ENCODE measurements at regions not wholly inside any gene's neighbourhood (a gene's known extent, or its start where the extent isn't known, plus 50 kb on each side); places are given as distances from the start of the nearest gene placed in this dataset.

GRCh38 chr5:20370061-20370460 is 382.1 kb upstream of the CDH18 start:
- CTCF ChIA-PET: no interaction called here
- TF ChIP-seq FOXA1 (IDR thresholded peaks at IDR 0.05): no peak
- TF ChIP-seq ZNF384 (IDR thresholded peaks at IDR 0.05): no peak
- no peak for TF ChIP-seq PKNOX1 (IDR thresholded peaks at IDR 0.05)
- TF ChIP-seq TARDBP (IDR thresholded peaks at IDR 0.05): no peak
- TF ChIP-seq ELF4 (IDR thresholded peaks at IDR 0.05): no peak
- TF ChIP-seq FOXK2 (IDR thresholded peaks at IDR 0.05): no peak
- no peak for TF ChIP-seq LEF1 (IDR thresholded peaks at IDR 0.05; ENCODE audit: borderline replicate concordance)
- no peak for TF ChIP-seq FOXM1 (IDR thresholded peaks at IDR 0.05; ENCODE audit: borderline replicate concordance)
- TF ChIP-seq HDGF (IDR thresholded peaks at IDR 0.05; ENCODE audit: borderline replicate concordance): no peak
- no peak for TF ChIP-seq ARNT (IDR thresholded peaks at IDR 0.05)
- TF ChIP-seq NFRKB (IDR thresholded peaks at IDR 0.05): no peak
- TF ChIP-seq CTBP1 (IDR thresholded peaks at IDR 0.05; ENCODE audit: borderline replicate concordance): no peak
- no peak for TF ChIP-seq SP1 (IDR thresholded peaks at IDR 0.05)
- no peak for TF ChIP-seq BHLHE40 (IDR thresholded peaks at IDR 0.05; ENCODE audit: borderline replicate concordance)
- no peak for TF ChIP-seq L3MBTL2 (conservative IDR thresholded peaks at IDR 0.05)
- no peak for TF ChIP-seq SUZ12 (IDR thresholded peaks at IDR 0.05)

GRCh38 chr5:20369518-20369885 is 381.5 kb upstream of the CDH18 start:
- ChIA-PET POLR2A (no interaction called here), CTCF (interaction anchor here (0.7 kb wide), 1 partner anchor 121 kb away, joined by 3 read pairs; no protein-coding TSS in a partner anchor)
- no peak for TF ChIP-seq ELF4 (IDR thresholded peaks at IDR 0.05)
- no peak for TF ChIP-seq FOXM1 (IDR thresholded peaks at IDR 0.05; ENCODE audit: borderline replicate concordance)

More at GRCh38 chr5:20370061-20370460, 382.1 kb upstream of the CDH18 start:
- POLR2A ChIA-PET: no interaction called here
- DNase-seq (ENCODE audit: extremely low spot score): no peak

GRCh38 chr5:20368571-20369517 is 380.8 kb upstream of the CDH18 start:
- POLR2A ChIA-PET: no interaction called here
- no peak for DNase-seq (ENCODE audit: extremely low spot score)
- CTCF ChIA-PET: interaction anchor here (0.7 kb wide), 1 partner anchor 122 kb away, joined by 3 read pairs; no protein-coding TSS in a partner anchor
- TF ChIP-seq NFRKB (IDR thresholded peaks at IDR 0.05) (no peak), LEF1 (IDR thresholded peaks at IDR 0.05; ENCODE audit: borderline replicate concordance) (no peak), FOXA1 (IDR thresholded peaks at IDR 0.05) (no peak), ZNF384 (IDR thresholded peaks at IDR 0.05) (no peak)

More at GRCh38 chr5:20369518-20369885, 381.5 kb upstream of the CDH18 start:
- DNase-seq (ENCODE audit: extremely low spot score): no peak

GRCh38 chr5:20367178-20367577 is 379.2 kb upstream of the CDH18 start:
- no peak for TF ChIP-seq SUZ12 (IDR thresholded peaks at IDR 0.05)
- no peak for TF ChIP-seq HDGF (IDR thresholded peaks at IDR 0.05; ENCODE audit: borderline replicate concordance)
- TF ChIP-seq BHLHE40 (IDR thresholded peaks at IDR 0.05; ENCODE audit: borderline replicate concordance): no peak
- no peak for TF ChIP-seq LEF1 (IDR thresholded peaks at IDR 0.05; ENCODE audit: borderline replicate concordance)
- no peak for TF ChIP-seq FOXA1 (IDR thresholded peaks at IDR 0.05)
- no peak for TF ChIP-seq TARDBP (IDR thresholded peaks at IDR 0.05)
- no peak for TF ChIP-seq SP1 (IDR thresholded peaks at IDR 0.05)
- no peak for TF ChIP-seq FOXK2 (IDR thresholded peaks at IDR 0.05)
- TF ChIP-seq CTBP1 (IDR thresholded peaks at IDR 0.05; ENCODE audit: borderline replicate concordance): no peak
- TF ChIP-seq NFRKB (IDR thresholded peaks at IDR 0.05): no peak
- TF ChIP-seq ARNT (IDR thresholded peaks at IDR 0.05): no peak
- no peak for TF ChIP-seq L3MBTL2 (conservative IDR thresholded peaks at IDR 0.05)
- no peak for DNase-seq (ENCODE audit: extremely low spot score)
- ChIA-PET CTCF (no interaction called here), POLR2A (no interaction called here)

- CTCF ChIA-PET: no interaction called here
Measured at GRCh38 chr5:20360263-20360662, 372.3 kb upstream of the CDH18 start.

GRCh38 chr5:20359377-20359776 is 371.4 kb upstream of the CDH18 start:
- ChIA-PET CTCF (no interaction called here), POLR2A (no interaction called here)
- no peak for DNase-seq (ENCODE audit: extremely low spot score)
- TF ChIP-seq SUZ12 (IDR thresholded peaks at IDR 0.05) (no peak), FOXA1 (IDR thresholded peaks at IDR 0.05) (no peak), LEF1 (IDR thresholded peaks at IDR 0.05; ENCODE audit: borderline replicate concordance) (no peak), BHLHE40 (IDR thresholded peaks at IDR 0.05; ENCODE audit: borderline replicate concordance) (no peak), L3MBTL2 (conservative IDR thresholded peaks at IDR 0.05) (no peak), ZNF384 (IDR thresholded peaks at IDR 0.05) (no peak)

More at GRCh38 chr5:20360263-20360662, 372.3 kb upstream of the CDH18 start:
- POLR2A ChIA-PET: no interaction called here
- TF ChIP-seq CTBP1 (IDR thresholded peaks at IDR 0.05; ENCODE audit: borderline replicate concordance) (no peak), SP1 (IDR thresholded peaks at IDR 0.05) (no peak), ARNT (IDR thresholded peaks at IDR 0.05) (no peak), TARDBP (IDR thresholded peaks at IDR 0.05) (no peak), L3MBTL2 (conservative IDR thresholded peaks at IDR 0.05) (no peak), BHLHE40 (IDR thresholded peaks at IDR 0.05; ENCODE audit: borderline replicate concordance) (no peak), SUZ12 (IDR thresholded peaks at IDR 0.05) (no peak), ZNF384 (IDR thresholded peaks at IDR 0.05) (no peak)
- DNase-seq (ENCODE audit: extremely low spot score): no peak

GRCh38 chr5:20353499-20353898 is 365.5 kb upstream of the CDH18 start:
- ChIA-PET CTCF (no interaction called here), POLR2A (no interaction called here)
- TF ChIP-seq TARDBP (IDR thresholded peaks at IDR 0.05): no peak
- TF ChIP-seq ARNT (IDR thresholded peaks at IDR 0.05): no peak
- TF ChIP-seq CTBP1 (IDR thresholded peaks at IDR 0.05; ENCODE audit: borderline replicate concordance): no peak
- no peak for TF ChIP-seq ZNF384 (IDR thresholded peaks at IDR 0.05)
- TF ChIP-seq PKNOX1 (IDR thresholded peaks at IDR 0.05): no peak
- no peak for TF ChIP-seq ELF4 (IDR thresholded peaks at IDR 0.05)
- no peak for TF ChIP-seq FOXM1 (IDR thresholded peaks at IDR 0.05; ENCODE audit: borderline replicate concordance)
- TF ChIP-seq SP1 (IDR thresholded peaks at IDR 0.05): no peak
- no peak for TF ChIP-seq L3MBTL2 (conservative IDR thresholded peaks at IDR 0.05)
- TF ChIP-seq NFRKB (IDR thresholded peaks at IDR 0.05): no peak
- TF ChIP-seq FOXA1 (IDR thresholded peaks at IDR 0.05): no peak
- TF ChIP-seq HDGF (IDR thresholded peaks at IDR 0.05; ENCODE audit: borderline replicate concordance): no peak
- no peak for TF ChIP-seq LEF1 (IDR thresholded peaks at IDR 0.05; ENCODE audit: borderline replicate concordance)
- no peak for TF ChIP-seq BHLHE40 (IDR thresholded peaks at IDR 0.05; ENCODE audit: borderline replicate concordance)
- no peak for TF ChIP-seq SUZ12 (IDR thresholded peaks at IDR 0.05)
- no peak for TF ChIP-seq FOXK2 (IDR thresholded peaks at IDR 0.05)
- DNase-seq (ENCODE audit: extremely low spot score): no peak
